Right lung (tissue), 2 donors: ENCODE measurements at regions not wholly inside any gene's neighbourhood (a gene's known extent, or its start where the extent isn't known, plus 50 kb on each side); places are given as distances from the start of the nearest gene placed in this dataset.
"Not testable (repeated sequence)": the region's sequence is repeated elsewhere in the genome, so short reads cannot be mapped to it uniquely, and the experiment has no call there.

Source experiments
- DNase-seq, 2 donors: peaks; one replicate each; pipeline ENCODE4 v3.0.0-alpha.2; 2013

- no peak for DNase-seq
These were observed 386.9 kb downstream of the PREX1 start for GRCh38 chr20:48440916-48441315.

- not testable (repeated sequence) for DNase-seq
These were observed 387.5 kb downstream of the PREX1 start for GRCh38 chr20:48440261-48440660.

- no peak for DNase-seq
These were observed 390.7 kb downstream of the PREX1 start for GRCh38 chr20:48437146-48437545.

DNA sequence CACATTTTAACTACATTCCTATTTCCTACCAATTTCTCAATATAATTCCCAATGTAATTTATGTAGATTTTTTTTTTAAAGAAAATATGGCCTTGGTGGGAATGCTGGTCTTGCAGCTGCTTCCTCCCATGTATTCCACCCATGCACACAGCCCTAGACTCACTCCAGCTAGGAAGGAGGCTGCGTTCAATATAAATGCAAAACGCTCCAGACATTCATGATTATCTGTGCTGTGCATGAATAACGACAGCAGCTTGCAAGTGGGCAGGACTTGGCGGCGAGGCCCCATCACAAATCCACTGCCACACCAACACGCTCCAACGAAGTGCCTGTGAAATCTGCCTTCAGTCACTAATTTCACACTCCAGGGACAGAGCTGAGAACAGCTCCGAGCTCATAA is 391.2 kb downstream of the PREX1 start:
- not testable (repeated sequence) for DNase-seq

- no peak for DNase-seq
These were observed 394.6 kb downstream of the PREX1 start for GRCh38 chr20:48433178-48433577.

DNA sequence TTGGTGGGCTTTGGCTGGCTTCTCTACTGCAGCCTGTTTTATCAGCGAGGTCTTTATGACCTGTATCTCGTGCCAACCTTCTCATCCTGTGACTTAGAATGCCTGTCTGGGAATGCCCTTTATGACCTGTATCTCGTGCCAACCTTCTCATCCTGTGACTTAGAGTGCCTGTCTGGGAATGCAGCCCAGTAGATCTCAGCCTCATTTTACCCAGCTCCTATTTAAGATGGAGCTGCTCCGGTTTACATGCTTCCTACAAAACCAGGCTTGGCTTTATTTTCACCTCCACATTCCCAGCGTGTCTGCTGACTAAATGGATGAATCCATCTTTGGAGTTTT is 395.3 kb downstream of the PREX1 start:
- DNase-seq = no peak

GRCh38 chr20:48431653-48432493 is 395.9 kb downstream of the PREX1 start:
- no peak for DNase-seq

- DNase-seq = no peak
These were observed 401.2 kb downstream of the PREX1 start for GRCh38 chr20:48426630-48427029.

- DNase-seq = no peak
These were observed 401.8 kb downstream of the PREX1 start for GRCh38 chr20:48425817-48426612.

GRCh38 chr20:48425321-48425720 is 402.5 kb downstream of the PREX1 start:
- no peak for DNase-seq

- no peak for DNase-seq
These were observed 405.4 kb downstream of the PREX1 start for GRCh38 chr20:48422242-48422960.

GRCh38 chr20:48421547-48421946 is 406.3 kb downstream of the PREX1 start:
- no peak for DNase-seq

DNA sequence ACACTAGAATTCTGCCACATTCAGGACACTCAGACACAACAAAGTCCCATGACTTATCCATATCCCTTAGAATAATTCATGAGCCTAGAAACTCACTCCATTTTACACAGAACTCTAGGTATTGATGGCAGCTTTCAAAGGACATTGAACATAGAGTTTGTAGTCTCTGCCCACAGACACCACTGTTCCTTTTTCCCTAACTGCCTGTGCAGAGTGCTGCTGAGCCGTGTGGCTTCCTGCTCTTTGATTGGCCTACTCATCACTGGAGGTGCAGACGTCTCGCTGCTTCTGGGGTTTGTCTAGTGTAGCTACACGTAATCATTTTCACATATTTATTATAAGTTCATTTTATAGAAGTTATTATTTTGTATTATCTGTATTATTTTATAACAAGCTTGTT is 407.6 kb downstream of the PREX1 start:
- DNase-seq = no peak

- no peak for DNase-seq
These were observed 408.6 kb downstream of the PREX1 start for GRCh38 chr20:48419173-48419572.

- no peak for DNase-seq
These were observed 411.8 kb downstream of the PREX1 start for GRCh38 chr20:48416002-48416401.

DNA sequence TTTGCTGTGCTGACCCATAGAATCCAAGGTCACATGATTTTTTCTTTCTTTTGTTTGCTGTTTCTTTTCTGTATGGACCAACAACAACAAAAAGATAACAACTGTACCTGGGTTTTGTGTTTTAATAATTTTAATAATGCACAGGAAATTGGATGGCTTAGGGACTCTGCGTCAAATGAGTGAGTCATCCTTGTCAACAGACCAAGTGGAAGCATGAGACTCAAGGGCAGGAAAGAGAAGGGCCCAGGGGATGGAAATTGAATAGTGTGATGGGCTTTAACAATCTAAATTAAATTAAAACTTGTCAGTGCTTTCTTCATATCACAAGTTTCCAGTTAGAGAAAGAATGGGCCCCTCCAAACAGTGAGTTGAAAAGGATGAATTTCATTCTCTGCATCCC is 413.0 kb downstream of the PREX1 start:
- DNase-seq = no peak

- DNase-seq = no peak
These were observed 415.8 kb downstream of the PREX1 start for GRCh38 chr20:48411919-48412522.

GRCh38 chr20:48411245-48411644 is 416.6 kb downstream of the PREX1 start:
- no peak for DNase-seq

GRCh38 chr20:48409055-48409615 is 418.7 kb downstream of the PREX1 start:
- DNase-seq = no peak

DNA sequence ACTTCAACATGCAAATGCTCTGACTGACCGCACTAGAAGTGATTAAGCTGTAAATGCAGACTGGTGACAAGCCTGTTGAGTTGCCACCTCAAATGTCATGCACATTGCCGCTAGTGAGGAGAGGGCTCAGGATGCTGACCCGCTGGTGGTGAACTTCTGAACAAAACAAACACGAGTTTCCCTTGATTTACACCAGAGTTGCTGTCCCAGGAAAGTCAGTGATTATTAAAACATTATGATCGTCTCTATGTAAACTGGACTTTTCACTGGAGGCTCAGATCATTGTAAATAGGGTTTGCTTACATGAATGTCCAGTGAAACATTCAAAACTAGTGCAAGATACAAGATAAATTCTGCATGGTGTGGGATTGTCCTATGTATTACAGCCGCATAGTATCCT is 420.1 kb downstream of the PREX1 start:
- no peak for DNase-seq

- no peak for DNase-seq
These were observed 420.9 kb downstream of the PREX1 start for GRCh38 chr20:48406912-48407340.

DNA sequence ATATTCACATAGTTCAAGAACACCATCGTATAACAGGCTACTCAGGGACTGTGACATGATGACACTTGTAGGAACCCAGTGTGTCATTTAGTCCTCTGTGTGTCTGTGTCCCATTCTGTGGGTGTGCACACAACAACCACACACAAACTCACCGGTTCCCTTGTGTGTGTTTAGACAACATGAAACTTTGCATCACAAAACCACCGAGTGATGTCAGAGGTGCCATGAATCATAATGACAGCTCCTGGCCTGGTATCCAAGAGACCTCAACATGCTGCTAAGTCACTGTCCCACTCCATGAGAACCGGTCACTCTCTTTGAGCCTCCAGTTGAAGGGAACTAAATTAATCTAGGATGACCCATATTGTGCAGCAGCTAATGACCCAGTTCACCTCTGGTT is 421.3 kb downstream of the PREX1 start:
- no peak for DNase-seq
